ENCODE measurements at regions not wholly inside any gene's neighbourhood (a gene's known extent, or its start where the extent isn't known, plus 50 kb on each side); places are given as distances from the start of the nearest gene placed in this dataset.

DNA sequence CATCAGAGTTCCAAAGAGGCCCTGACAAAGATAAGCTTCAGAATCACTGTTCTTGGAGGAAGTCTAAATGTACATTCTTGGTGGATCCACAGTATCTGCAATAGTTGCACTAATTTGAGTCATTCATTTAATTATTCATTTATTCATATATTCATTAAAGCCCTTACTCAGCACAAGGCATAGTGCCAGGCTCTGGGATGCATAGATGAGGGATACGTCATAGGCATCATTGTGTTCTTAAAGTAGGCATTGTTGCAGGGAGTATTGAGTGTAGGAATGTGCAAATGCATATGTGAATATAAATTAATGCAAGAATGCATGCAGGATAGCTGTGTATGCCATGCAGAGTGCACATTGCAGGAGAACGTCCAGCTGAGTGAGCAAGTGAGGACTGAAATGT lies 100.7 kb downstream of the DRD1 start:
- TF ChIP-seq, protein P1, sequence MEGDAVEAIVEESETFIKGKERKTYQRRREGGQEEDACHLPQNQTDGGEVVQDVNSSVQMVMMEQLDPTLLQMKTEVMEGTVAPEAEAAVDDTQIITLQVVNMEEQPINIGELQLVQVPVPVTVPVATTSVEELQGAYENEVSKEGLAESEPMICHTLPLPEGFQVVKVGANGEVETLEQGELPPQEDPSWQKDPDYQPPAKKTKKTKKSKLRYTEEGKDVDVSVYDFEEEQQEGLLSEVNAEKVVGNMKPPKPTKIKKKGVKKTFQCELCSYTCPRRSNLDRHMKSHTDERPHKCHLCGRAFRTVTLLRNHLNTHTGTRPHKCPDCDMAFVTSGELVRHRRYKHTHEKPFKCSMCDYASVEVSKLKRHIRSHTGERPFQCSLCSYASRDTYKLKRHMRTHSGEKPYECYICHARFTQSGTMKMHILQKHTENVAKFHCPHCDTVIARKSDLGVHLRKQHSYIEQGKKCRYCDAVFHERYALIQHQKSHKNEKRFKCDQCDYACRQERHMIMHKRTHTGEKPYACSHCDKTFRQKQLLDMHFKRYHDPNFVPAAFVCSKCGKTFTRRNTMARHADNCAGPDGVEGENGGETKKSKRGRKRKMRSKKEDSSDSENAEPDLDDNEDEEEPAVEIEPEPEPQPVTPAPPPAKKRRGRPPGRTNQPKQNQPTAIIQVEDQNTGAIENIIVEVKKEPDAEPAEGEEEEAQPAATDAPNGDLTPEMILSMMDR (IDR thresholded peaks at IDR 0.05): no peak
- TF ChIP-seq POLR2A (IDR thresholded peaks at IDR 0.05): no peak

Data from breast epithelium (tissue), 3 donors.